DOHH2 (cell line): ENCODE measurements at regions not wholly inside any gene's neighbourhood (a gene's known extent, or its start where the extent isn't known, plus 50 kb on each side); places are given as distances from the start of the nearest gene placed in this dataset.

Source experiments
- H3F3A ChIP-seq: fragments of 200-600 bp; sonication (generic), shearing (Covaris generic); 2 replicates; pipeline ENCODE4 v1.6.0; 2016; ENCODE audit warnings: antibody characterized with exemption, mild to moderate bottlenecking; ENCODE audit not compliant: control insufficient read depth, insufficient read depth
- H3K27ac ChIP-seq: fragments of 200-600 bp; sonication (generic); 2 replicates; pipeline ENCODE4 v1.5.1; 2014; ENCODE audit warnings: low read depth, mild to moderate bottlenecking, low read length, moderate library complexity
- H3K27me3 ChIP-seq: fragments of 200-600 bp; sonication (generic); 2 replicates; pipeline ENCODE4 v1.6.1; 2014; ENCODE audit warnings: mild to moderate bottlenecking, low read length, mixed read lengths; ENCODE audit not compliant: control insufficient read depth
- H3K36me3 ChIP-seq: fragments of 200-600 bp; sonication (generic); 2 replicates; pipeline ENCODE4 v1.6.1; 2014; ENCODE audit warnings: mild to moderate bottlenecking, low read length, moderate library complexity, mixed read lengths; ENCODE audit not compliant: control insufficient read depth
- H3K4me1 ChIP-seq: fragments of 200-600 bp; sonication (generic); 2 replicates; pipeline ENCODE4 v1.6.1; 2014; ENCODE audit warnings: mild to moderate bottlenecking, low read length, mixed read lengths; ENCODE audit not compliant: control insufficient read depth
- H3K4me2 ChIP-seq: fragments of 200-600 bp; sonication (generic); 2 replicates; pipeline ENCODE4 v1.6.0; 2014; ENCODE audit warnings: mild to moderate bottlenecking, low read length, moderate library complexity
- H3K4me3 ChIP-seq: fragments of 200-600 bp; sonication (generic); 2 replicates; pipeline ENCODE4 v1.5.1; 2014; ENCODE audit warnings: mild to moderate bottlenecking, low read length, mixed read lengths
- H3K79me2 ChIP-seq: fragments of 200-600 bp; sonication (generic); 2 replicates; pipeline ENCODE4 v1.6.1; 2014; ENCODE audit warnings: mild to moderate bottlenecking, low read length, mixed read lengths; ENCODE audit not compliant: control insufficient read depth
- H3K9me2 ChIP-seq: fragments of 200-600 bp; sonication (generic); replicated peaks from 2 replicates; pipeline ENCODE4 v1.6.1; 2014; ENCODE audit warnings: mild to moderate bottlenecking, low read length, mixed read lengths; ENCODE audit not compliant: control insufficient read depth
- H3K9me3 ChIP-seq: fragments of 200-600 bp; sonication (generic); 2 replicates; pipeline ENCODE4 v1.6.1; 2014; ENCODE audit warnings: antibody characterized with exemption, low read length, mixed read lengths; ENCODE audit not compliant: control insufficient read depth, insufficient read depth
- H4K20me1 ChIP-seq: fragments of 200-600 bp; sonication (generic); 2 replicates; pipeline ENCODE4 v1.6.0; 2014; ENCODE audit warnings: low read depth, mild to moderate bottlenecking, antibody characterized with exemption, low read length, moderate library complexity; ENCODE audit not compliant: control insufficient read depth, insufficient read depth
- EZH2phosphoT487 ChIP-seq: fragments of 200-600 bp; sonication (generic); IDR thresholded peaks from 2 replicates; pipeline ENCODE4 v1.6.1; 2017; ENCODE audit warnings: borderline replicate concordance, mild to moderate bottlenecking, antibody characterized with exemption, low read length, moderate library complexity, mixed read lengths
- TF ChIP-seq, protein P1 (sequence below): fragments of 200-600 bp; sonication (generic); IDR thresholded peaks from one replicate; pipeline ENCODE4 v1.5.1; 2014; ENCODE audit warnings: antibody characterized with exemption, mild to moderate bottlenecking, low read depth, low read length; ENCODE audit not compliant: poor library complexity, severe bottlenecking

DNA sequence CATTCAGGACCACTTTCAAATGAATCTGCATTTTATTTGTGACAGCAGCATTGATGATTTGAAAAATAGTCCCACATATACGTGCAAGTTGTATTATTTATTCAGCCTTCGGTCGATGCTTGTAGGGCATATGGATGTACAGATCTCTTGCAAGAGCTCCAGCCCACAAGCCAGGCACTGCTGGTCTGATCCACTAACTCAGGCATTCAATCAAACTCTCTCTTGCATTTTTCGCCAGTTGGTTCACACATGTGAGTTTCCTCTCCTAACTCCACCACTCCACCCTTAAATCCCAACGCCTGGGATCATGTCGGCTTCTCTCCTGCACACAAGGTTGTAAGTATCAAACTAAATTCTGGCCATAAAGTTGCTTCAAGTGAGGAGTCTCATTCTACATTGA is 318.7 kb downstream of the CYP26B1 start:
- Histone ChIP-seq H3F3A (no peaks in the 10 kb centered on the region), H3K79me2 (no peaks in the 10 kb centered on the region), H3K27ac (no peak overlapping the region), H3K27me3 (peaks cover 5% of the 10 kb centered on the region; the same call in 1 of the 2 replicates), H3K9me2 (no peaks in the 10 kb centered on the region), H3K4me1 (no peaks in the 10 kb centered on the region), H3K9me3 (no peaks in the 10 kb centered on the region), H3K4me2 (no peak overlapping the region), H3K36me3 (no peaks in the 10 kb centered on the region), H3K4me3 (no peak overlapping the region), H4K20me1 (no peaks in the 10 kb centered on the region)
- TF ChIP-seq, protein P1, sequence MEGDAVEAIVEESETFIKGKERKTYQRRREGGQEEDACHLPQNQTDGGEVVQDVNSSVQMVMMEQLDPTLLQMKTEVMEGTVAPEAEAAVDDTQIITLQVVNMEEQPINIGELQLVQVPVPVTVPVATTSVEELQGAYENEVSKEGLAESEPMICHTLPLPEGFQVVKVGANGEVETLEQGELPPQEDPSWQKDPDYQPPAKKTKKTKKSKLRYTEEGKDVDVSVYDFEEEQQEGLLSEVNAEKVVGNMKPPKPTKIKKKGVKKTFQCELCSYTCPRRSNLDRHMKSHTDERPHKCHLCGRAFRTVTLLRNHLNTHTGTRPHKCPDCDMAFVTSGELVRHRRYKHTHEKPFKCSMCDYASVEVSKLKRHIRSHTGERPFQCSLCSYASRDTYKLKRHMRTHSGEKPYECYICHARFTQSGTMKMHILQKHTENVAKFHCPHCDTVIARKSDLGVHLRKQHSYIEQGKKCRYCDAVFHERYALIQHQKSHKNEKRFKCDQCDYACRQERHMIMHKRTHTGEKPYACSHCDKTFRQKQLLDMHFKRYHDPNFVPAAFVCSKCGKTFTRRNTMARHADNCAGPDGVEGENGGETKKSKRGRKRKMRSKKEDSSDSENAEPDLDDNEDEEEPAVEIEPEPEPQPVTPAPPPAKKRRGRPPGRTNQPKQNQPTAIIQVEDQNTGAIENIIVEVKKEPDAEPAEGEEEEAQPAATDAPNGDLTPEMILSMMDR, result no peak
- no peak for TF ChIP-seq EZH2phosphoT487

DNA sequence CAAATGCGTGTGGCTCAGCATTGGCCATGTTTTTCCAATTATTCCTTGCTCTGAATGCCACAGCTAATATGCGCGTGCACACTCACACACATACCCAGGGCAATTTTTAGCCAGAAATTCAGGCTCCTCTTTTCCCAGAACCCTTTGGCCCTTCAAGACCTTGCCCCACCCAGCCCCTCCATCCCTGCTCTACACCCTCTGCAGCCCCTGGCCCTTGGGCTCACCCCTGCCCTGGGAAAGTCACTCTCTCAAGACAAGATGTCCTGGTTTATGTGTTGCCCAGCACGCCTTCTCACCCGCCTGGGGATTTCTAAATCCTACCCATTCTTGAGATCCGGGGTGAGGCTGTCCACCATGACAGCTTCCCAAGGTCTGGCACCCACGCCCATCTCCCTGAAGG is 319.7 kb downstream of the CYP26B1 start:
- TF ChIP-seq, protein P1, result no peak
- TF ChIP-seq EZH2phosphoT487, result no peak
- H3K27ac ChIP-seq, result no peak overlapping the region

DNA sequence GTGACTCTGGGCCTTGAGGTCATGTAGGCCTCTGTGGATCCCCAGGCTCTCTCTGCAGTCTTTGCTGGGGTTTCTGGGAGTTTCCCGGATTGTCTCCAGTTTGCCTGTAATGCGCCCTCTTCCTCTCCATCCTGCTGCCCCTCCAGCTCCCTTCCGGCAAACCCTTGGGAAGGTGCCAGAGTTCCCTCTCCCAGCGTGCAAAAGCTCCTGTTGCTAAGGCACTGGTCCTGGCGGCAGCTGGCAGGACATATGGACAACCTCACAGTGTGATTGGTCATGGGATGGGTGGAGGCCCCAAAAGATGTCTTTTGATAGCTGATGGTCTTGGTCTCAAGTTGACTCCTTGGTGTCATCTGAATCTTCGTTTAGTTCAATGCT is 320.1 kb downstream of the CYP26B1 start:
- H3K36me3 ChIP-seq, result no peaks in the 10 kb centered on the region

More for the DNA sequence above, 319.7 kb downstream of the CYP26B1 start:
- H3F3A ChIP-seq, result no peaks in the 10 kb centered on the region
- no peaks in the 10 kb centered on the region for H3K36me3 ChIP-seq
- H3K9me3 ChIP-seq, result no peaks in the 10 kb centered on the region
- peaks cover 5% of the 10 kb centered on the region; the same call in 1 of the 2 replicates for H3K27me3 ChIP-seq
- H3K9me2 ChIP-seq, result no peaks in the 10 kb centered on the region
- H3K79me2 ChIP-seq, result no peaks in the 10 kb centered on the region
- no peak overlapping the region for H3K4me2 ChIP-seq
- no peak overlapping the region for H3K4me3 ChIP-seq
- H4K20me1 ChIP-seq, result no peaks in the 10 kb centered on the region
- no peaks in the 10 kb centered on the region for H3K4me1 ChIP-seq

More for the DNA sequence above, 320.1 kb downstream of the CYP26B1 start:
- no peak overlapping the region for H3K4me2 ChIP-seq
- TF ChIP-seq, protein P1, result no peak
- TF ChIP-seq EZH2phosphoT487, result no peak
- no peak overlapping the region for H3K4me3 ChIP-seq
- no peaks in the 10 kb centered on the region for H3F3A ChIP-seq
- no peaks in the 10 kb centered on the region for H3K79me2 ChIP-seq
- H3K9me2 ChIP-seq, result no peaks in the 10 kb centered on the region
- H4K20me1 ChIP-seq, result no peaks in the 10 kb centered on the region
- H3K27ac ChIP-seq, result no peak overlapping the region
- H3K27me3 ChIP-seq, result peaks cover 5% of the 10 kb centered on the region; the same call in 1 of the 2 replicates
- no peaks in the 10 kb centered on the region for H3K9me3 ChIP-seq
- no peaks in the 10 kb centered on the region for H3K4me1 ChIP-seq
